ENCODE measurements at regions not wholly inside any gene's neighbourhood (a gene's known extent, or its start where the extent isn't known, plus 50 kb on each side); places are given as distances from the start of the nearest gene placed in this dataset.

DNA sequence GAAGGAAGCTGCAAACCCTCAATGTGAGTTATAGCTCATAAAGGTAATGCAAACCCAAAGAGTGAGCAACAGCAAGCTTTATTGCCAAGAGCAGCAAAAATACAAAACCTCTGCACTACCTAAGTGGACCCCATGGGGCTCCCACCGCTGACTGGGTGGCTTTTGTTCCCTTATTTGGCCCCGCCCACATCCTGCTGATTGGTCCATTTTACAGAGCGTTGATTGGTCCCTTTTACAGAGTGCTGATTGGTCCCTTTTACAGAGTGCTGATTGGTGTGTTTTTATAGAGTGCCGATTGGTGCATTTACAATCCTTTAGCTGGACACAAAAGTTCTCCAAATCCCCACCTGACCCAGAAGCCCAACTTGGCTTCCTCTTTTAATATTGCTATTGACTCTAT, 154.5 kb upstream of the NSMCE3 start:
- DNase-seq: no peak

DNA sequence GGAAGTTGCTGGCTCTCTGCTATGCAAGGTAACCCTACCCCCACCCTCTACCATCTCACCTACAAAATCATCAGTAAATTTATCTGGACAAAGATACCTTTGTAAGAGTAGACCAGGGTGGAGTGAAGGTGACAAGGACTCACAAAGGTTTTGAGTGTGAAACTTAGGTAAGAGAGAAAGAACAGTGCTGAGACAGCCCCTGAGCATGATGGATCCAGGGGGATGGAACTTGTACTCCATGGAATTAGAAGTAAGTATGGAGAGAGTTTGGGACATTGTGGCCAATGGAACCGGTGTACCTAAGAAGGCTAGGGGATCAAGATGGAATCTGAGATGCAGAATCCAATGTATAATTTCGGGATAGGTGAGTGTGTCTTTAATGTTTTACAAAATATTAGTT, 153.0 kb upstream of the NSMCE3 start:
- no peak for DNase-seq

DNA sequence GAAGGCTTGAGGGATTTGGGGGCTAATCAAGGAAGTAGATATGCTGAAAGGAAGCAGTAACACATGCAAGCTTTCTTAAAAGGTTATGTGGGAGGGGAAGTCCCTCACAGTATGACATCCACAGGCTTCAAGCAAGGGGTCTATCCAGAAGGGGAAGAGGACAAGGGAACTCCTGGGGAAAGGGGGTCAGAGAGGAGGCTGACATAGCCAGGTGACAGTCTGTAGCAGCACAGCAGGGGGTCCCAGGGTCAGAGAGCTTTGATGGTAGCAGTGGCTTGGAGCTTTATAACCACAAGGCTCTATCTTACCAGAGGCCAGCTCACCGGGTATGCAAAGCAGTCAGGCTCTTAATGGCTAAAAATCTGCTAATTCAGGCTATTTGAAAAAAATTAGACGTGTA, 150.6 kb upstream of the NSMCE3 start:
- no peak for DNase-seq

DNA sequence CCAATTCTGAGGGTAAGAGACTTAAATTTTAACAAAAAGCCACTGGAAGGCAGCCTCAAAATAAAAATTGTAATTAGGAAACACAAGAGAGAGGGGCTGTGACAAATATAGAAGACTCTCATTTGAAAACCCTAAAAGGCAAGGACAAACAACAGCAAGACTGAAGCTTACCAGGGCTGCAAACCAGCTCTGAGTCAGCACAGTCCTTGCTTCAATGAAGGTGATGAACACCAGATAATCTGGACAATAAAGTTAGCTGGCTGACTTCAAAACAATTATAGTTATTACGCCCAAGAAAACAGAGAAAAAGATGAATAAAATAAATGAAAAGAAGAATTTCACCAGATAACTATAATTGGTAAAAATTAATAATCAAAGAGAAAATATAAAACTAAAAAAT, 149.3 kb upstream of the NSMCE3 start:
- DNase-seq: no peak

DNA sequence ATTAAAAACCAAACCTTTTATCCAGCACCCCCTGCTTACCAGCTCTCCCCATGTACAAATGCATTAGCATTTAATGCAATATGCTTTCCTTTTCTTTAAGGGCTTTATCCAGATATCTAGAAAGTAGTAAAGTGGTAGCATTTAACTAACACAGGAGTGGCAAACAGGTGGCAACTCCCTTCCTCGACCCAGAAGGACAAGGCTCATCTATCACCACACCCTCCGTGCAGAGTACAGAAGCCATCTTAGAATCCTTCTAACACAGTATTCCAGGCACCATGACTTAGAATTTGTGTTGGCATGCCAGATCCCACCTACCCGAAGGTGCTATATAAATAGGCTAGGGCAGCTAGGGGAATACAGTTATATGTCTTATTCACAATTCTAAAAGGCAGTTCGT, 148.6 kb upstream of the NSMCE3 start:
- DNase-seq: no peak

DNA sequence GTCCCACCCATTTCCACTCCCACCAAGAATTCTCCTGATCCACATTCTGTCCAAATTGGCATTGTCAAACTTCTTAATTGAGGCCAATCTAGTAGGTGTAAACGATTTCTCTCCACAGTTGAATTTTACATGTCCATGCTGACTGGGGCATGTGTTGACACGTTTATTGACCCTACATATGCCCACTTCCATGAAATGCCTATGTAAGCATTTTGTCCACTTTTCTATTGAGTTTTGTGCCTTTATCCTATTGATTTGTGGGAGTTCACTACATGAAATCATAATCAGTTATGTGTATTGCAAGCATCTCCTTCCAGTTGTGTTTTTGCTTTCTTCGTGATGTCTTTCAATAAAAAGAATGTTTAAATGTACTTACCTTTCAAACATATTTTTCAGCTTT, 141.7 kb upstream of the NSMCE3 start:
- DNase-seq: no peak

DNA sequence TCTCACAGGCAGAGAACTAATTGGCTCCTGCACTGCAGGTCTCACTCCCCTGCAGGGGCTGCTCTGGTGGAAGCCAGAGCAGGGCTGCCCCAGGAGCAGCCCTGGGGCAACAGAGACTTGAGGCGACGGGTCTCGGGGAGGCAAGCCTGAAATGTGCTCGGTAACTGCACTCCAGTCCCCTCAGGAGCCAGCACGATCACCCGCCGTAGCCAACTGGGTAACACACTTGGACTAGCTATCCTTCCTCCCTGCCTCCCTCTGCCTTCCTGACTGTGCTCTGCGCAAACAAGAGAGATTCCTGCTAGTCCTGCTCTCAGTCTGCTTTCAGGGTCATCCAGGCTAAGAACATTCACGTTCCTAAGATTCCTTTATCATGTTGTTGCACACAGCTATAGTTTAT, 140.7 kb upstream of the NSMCE3 start:
- no peak for DNase-seq

DNA sequence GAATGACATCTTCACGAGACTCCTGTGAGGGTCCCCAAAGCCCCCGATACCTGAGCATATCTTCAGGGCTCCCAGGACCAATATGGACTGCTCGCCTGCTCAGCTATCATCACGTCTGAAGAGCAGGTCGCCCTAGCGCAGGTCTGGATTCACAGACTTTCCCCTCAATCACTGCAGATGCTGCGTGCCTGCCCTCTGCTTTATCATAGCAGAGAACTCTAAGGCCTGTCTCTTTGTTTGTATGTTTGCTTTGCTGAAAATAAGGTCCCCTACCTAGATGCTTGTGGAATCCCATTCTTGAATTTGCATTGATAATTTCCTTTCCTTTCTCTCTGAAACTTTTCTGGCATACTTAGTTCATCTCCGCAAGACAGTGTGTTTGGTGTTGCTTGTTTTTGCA, 140.3 kb upstream of the NSMCE3 start:
- DNase-seq: no peak

DNA sequence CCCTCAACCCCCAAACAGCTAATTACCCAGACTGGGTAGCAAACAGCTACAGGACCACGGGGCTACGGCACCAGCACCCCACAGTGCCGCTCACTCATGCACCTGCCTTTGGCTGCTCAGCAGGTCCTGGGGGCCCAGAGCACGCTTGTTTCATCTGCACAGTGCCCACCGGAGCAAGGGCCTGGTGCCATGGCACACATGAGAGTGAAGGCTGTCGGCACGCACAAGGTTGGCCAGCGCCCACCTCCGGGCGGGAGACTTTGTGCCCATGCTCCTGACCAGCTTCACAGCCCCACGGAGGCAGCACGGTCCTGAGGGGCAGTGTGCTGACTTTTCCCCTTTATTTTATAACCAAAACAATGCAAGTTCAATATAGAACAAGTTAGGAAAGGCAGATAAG, 135.9 kb upstream of the NSMCE3 start:
- no peak for DNase-seq

DNA sequence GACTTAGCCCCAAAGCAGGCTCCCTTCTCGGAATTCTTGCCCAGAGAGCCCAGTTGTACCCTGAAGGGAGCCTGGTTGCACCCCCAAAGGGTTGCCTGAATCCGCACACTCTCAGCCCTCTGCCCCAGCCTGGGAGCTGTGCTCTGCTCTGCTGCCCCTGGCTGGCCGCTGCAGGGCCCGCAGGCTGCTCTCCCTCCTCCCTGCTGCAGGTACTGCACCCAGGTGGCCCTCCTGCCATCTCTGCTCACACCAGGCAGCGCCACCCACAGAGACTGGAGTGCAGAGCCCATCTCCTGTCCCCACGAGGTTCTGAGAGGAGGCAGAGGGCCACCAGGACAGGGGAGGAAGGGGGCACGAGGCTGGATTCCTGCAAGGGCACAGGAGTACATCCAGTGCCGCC, 134.2 kb upstream of the NSMCE3 start:
- no peak for DNase-seq

DNA sequence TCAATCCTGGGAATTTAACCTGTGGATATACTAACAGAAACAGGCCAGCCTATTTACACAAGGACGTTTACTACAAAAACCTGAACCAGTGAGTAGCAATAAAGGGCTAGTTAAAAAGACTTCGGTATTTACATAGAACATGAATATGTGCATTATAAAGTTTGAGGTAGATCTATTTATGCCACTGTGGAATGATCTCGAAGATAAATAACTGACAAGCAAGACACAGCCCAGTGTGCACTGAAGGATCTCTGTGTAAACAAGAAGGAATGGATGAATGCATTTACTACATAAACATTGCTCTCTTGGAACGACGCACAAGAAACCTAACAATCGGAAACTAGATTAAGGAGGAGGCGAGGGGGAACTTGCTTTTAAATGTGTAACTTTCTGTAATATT, 132.0 kb upstream of the NSMCE3 start:
- no peak for DNase-seq

DNA sequence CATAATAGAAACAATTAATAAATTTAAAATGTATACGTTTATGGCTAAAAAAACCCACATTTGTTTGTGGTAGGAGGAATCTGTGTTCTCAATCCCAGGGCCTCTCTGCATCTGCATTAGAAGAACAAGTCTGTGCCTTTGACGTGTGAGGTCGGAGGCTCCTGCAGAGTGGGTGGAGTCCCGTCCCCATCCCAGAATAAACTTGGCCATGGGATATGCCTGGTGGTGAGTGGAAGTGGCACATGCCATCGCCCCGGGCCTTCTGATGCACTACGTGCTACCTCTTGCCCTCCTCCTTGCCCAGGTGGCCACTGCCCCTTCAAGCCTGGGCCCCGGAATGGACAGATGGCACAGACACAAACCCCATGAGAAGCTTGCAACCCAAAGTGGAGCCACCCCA, 131.1 kb upstream of the NSMCE3 start:
- no peak for DNase-seq

DNA sequence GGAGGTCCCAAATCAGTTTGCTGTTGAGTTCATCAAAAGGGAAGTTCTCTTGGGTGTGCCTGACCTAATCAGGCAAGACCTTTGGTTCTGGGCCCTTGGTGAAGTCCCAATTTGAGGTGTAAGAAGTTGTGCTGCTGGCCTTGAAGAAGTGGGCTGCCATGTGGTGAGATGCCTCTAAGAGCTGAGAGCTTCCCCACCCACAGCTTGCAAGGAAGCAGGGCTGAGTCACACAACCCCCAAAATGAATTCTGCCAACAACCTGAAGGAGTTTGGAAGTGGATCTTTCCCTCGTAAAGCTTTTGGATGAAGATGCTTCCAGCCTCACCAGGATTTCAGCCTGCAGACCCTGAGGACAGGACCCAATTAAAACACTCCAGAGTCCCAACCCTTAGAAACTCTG, 129.3 kb upstream of the NSMCE3 start:
- DNase-seq: no peak

DNA sequence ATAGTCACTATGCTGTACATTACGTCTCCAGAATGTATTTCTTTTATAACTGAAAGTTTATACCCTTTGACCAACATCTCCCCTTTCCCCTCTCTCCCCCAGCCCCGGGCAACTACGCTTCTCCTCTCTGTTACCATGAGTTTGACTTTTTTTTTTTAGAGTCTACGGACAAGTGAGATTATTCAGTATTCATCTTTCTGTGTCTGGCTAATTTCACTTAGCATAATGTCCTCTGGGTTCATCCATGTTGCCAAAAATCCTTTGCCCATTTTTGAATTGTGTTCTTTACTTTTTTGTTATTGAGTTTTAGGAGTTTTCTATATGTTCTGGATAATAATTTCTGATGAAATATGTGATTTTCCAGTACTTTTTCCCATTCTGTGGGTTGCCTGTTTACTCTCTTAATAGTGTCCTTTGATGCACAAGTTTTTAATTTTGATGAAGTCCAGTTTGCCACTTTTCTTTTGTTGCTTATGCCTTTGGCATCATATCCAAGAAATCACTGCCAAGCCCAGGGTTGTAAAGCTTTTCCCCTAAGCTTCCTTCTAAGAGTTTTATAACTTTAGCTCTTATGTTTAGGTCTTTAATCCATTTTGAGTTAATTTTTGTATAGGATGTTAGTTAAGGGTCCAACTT, 126.7 kb upstream of the NSMCE3 start:
- DNase-seq: no peak

DNA sequence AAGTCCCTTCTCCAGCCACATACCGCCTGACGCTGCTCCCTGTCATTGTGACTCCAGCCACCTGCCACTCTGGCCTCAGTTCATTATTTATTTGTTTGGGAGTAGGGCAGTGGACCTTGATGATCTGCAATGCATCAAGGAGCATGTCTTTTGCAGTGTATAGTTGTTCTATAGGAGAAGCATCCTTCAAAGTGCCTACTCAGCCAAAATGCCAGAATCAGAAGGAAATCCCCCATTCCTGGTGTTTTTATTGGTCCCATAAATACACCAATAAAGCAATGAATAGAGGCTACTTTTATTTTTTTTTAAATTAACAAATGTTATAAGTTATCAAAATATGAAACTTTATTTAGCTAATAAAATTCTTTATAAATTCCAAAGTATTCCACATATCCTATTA, 123.8 kb upstream of the NSMCE3 start:
- DNase-seq: no peak

DNA sequence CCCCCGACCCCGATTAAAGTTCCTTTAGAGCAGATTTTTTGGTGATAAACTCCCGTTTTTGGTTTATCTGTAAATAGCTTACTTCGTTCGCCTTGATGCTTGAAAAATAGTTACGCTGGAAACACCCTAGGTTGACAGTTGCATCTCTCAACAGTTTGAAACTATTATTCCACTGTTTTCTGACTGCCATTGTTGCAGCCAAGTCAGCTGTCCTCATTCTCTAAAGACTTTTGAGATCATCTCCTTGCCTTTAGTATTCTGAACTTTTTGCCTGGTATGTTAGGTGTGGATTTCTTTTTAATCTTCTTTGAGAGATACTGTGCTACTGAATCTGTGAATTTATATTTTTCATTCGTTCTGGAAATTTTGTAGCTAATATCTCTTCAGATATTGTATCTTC, 122.7 kb upstream of the NSMCE3 start:
- no peak for DNase-seq

DNA sequence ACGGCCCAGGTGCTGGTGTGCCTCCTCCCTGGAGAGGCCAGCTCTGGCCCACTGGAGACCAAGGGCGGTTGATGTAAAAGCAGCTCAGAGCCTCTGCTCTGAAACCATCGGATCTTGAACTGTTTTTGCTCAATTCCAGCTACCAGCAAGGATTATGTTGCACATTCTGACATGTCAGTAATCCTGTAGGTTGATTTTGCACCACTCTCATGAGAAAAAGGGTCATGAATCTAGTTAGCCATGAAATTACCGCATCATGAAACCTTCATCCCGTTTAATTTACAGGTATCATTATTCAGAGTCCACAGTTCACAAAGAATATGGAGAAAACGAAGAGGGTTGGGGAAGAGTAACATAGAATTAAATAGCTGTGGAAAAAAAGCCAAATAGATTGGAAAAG, 120.4 kb upstream of the NSMCE3 start:
- DNase-seq: no peak

DNA sequence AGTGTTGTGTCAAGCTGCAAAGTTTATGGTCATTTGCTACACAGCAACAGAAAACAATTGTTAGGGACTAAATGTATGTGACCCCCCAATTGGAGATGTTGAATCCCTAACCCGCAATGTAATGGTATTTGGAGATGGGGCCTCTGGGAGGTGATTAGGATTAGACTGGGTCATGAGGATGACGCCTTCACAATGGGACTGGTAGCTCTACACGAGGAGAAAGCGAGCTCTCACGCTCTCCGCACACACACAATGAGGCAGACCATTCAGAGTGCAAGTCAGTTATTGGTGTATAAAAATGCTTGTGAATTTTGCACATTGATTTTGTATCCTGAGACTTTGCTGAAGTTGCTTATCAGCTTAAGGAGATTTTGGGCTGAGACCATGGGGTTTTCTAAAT, 116.9 kb upstream of the NSMCE3 start:
- DNase-seq: no peak

DNA sequence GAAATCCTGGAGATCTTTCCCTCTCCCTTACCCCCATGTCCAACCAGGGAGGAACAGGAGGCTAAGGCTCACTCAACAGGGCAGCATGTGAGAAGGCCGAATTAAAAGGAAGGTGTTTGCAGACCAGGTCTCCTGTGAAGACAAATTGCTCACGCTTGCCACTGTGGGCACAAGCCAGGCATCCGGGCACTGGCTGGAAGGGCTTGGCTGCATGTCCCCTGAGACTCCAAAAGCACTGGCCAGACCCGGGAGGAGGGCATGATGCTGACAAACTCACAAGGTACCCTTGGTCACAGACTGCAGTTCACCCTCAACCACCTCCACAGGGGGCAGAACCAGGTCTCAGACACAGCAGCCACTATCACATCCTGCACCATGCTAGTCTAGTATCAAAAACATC, 113.7 kb upstream of the NSMCE3 start:
- no peak for DNase-seq

DNA sequence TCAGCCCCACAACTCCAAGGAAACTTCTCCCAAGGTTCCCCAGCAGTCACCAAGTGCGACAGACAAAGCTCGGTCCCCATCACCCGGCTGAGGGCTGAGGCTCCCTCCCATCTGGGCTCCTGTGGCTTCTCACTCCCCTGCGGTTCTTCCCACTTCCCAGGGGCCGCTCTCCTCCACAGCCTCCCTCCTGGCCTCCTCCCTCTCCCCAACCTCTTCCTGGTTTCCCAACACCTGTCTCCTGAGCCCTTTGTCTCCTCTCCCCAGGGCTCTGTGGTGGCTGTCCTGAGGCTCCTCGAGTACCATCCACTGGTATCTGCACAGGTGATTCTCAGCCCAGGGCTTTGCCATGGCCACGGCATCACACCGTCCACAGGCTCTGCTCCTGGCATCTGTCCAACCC, 113.2 kb upstream of the NSMCE3 start:
- no peak for DNase-seq

DNA sequence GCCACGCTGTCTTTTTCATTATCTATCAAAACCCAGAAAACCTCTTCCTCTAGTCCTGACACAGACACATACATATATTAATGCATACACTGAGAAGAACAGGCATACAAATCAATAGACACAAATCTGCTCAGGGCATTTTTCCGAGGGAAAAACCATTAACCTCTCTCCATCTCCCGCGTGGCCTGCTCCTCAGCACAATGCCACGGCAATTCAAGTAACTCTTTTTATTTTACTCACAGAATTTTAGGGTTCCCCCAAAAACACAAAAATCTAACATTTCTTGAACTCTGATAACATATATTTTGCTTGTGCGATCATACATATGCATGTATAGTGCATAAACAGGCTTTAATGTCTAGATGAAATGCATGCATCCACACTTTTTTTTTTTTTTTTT, 110.8 kb upstream of the NSMCE3 start:
- DNase-seq: no peak

DNA sequence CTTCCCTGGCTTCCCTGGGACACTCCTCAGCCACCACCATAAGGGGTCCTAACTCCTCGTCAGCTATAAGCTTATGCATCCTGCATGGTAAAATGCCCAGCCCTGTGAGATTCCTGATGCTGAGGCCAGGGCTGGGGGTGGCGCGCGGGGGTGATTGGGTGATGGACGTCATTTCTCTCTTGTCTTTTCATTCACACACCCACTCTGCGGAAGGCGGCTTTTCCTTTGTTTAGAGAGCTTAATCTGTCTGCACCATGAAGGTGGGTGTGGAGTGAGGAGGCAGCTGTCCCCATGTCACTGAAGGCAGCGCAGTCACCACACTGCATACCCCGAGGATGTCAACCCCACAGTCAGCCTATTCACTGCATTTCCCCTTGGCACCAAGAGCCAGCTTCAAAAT, 110.0 kb upstream of the NSMCE3 start:
- no peak for DNase-seq

DNA sequence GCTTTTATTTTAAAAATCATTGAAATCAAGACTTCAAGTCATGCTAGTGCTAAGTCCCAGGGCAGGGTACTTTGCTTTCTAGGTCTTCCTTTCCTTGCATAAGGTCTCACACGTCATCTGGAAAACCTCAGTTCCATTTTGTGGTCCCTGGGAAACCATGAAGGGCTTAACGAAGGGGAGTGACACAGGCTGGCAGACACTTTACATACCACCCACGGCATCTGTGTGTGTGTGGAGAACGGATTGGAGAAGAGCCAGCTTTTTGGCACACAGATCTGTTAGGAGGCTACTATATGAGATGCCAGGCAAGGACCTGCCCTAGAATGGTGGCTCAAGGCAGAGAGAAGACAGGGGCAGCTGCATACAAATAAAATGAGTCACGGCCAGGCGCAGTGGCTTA, 107.5 kb upstream of the NSMCE3 start:
- DNase-seq: no peak

DNA sequence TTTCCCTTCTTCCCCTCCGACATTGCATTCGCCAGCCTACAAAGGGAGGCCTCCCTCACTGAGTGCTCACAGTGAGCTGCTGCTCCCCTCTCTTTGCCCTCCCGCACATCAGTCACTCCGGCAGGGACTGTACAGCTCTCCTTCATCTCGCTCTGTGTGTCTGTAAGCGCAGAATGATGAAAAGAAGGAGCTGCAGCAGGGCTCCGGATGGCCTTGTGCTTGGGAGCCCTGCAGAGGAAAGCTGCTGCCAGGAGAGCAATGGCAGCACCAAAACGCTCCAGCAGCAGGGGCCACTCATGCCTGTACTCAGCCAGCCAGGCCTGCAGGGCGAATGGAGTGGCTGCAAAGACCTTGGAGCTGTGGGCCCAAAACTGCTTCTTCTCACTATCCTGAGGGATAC, 107.0 kb upstream of the NSMCE3 start:
- DNase-seq: no peak

DNA sequence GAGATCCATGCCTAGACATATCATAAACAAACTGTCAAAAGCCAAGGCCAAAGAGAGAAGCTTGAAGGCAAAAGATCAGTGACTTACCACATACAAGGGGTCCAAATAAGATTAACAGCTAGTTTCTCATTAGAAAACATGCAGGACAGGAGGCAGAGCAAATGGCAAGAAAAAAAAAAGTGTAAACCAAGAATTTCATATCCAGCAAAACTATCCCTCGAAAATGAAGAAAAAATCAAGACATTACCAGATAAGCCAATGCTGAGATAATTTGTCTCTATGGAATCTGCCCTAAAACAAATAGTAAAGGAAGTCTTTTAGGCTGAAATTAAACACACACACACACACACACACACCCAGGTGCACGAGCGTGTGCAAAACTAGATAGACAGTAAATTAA, 99.6 kb upstream of the NSMCE3 start:
- DNase-seq: no peak

Data from muscle of arm (tissue), 1 donor.